Trophoblast cell (in vitro differentiated cells and primary cell): ENCODE measurements at regions not wholly inside any gene's neighbourhood (a gene's known extent, or its start where the extent isn't known, plus 50 kb on each side); places are given as distances from the start of the nearest gene placed in this dataset.

ENCODE experiments used
- DNase-seq, 2 donors: peaks; one replicate each; pipeline ENCODE4 v3.0.0-alpha.2; 2016
- H2AFZ ChIP-seq: 2 replicates; pipeline ENCODE4 v1.6.1; 2013; ENCODE audit warnings: low read length, moderate library complexity, mild to moderate bottlenecking; ENCODE audit not compliant: insufficient read depth, poor library complexity
- H2AK5ac ChIP-seq: 2 replicates; pipeline ENCODE4 v1.6.1; 2013; ENCODE audit warnings: mild to moderate bottlenecking, low read length
- H2BK120ac ChIP-seq: 2 replicates; pipeline ENCODE4 v1.6.1; 2013; ENCODE audit warnings: low read length, mild to moderate bottlenecking, moderate library complexity; ENCODE audit not compliant: insufficient read depth, poor library complexity
- H2BK12ac ChIP-seq: 2 replicates; pipeline ENCODE4 v1.6.1; 2013; ENCODE audit warnings: mild to moderate bottlenecking, low read length, moderate library complexity
- H2BK5ac ChIP-seq: 2 replicates; pipeline ENCODE4 v1.6.1; 2013; ENCODE audit warnings: low read length, low read depth, moderate library complexity, mild to moderate bottlenecking; ENCODE audit not compliant: poor library complexity
- H3K14ac ChIP-seq: 2 replicates; pipeline ENCODE4 v1.6.1; 2013; ENCODE audit warnings: mild to moderate bottlenecking, low read length
- H3K18ac ChIP-seq: 2 replicates; pipeline ENCODE4 v1.6.1; 2013; ENCODE audit warnings: mild to moderate bottlenecking, low read length
- H3K23ac ChIP-seq: 2 replicates; pipeline ENCODE4 v1.6.1; 2013; ENCODE audit warnings: low read length
- H3K27ac ChIP-seq: 2 replicates; pipeline ENCODE4 v1.5.1; 2013; ENCODE audit warnings: low read depth, mild to moderate bottlenecking, inconsistent platforms, low read length, moderate library complexity
- H3K27me3 ChIP-seq: 2 replicates; pipeline ENCODE4 v1.6.1; 2013; ENCODE audit warnings: inconsistent platforms, mild to moderate bottlenecking, low read length, moderate library complexity; ENCODE audit not compliant: insufficient read depth
- H3K36me3 ChIP-seq, 2 experiments: 1 replicate in 1 of 2; 2 replicates in 1 of 2; pipeline ENCODE4 v1.6.1; 2013; ENCODE audit warnings: low read length in 2 of 2, mild to moderate bottlenecking in 2 of 2, moderate library complexity in 1 of 2; ENCODE audit not compliant: insufficient read depth in 2 of 2, control insufficient read depth in 1 of 2
- H3K4ac ChIP-seq: 2 replicates; pipeline ENCODE4 v1.6.1; 2013; ENCODE audit warnings: low read depth, mild to moderate bottlenecking, low read length, moderate library complexity
- H3K4me1 ChIP-seq, 2 experiments: 1 replicate in 1 of 2; 2 replicates in 1 of 2; pipeline ENCODE4 v1.6.1; 2013; ENCODE audit warnings: low read length in 2 of 2, mild to moderate bottlenecking in 2 of 2, moderate library complexity in 1 of 2; ENCODE audit not compliant: insufficient read depth in 2 of 2, control insufficient read depth in 1 of 2
- H3K4me2 ChIP-seq: 2 replicates; pipeline ENCODE4 v1.6.1; 2013; ENCODE audit warnings: inconsistent platforms, mild to moderate bottlenecking, low read length, moderate library complexity
- H3K4me3 ChIP-seq: 2 replicates; pipeline ENCODE4 v1.5.1; 2013; ENCODE audit warnings: mild to moderate bottlenecking, low read depth, low read length, inconsistent platforms
- H3K79me1 ChIP-seq: one replicate; pipeline ENCODE4 v1.6.1; 2013; ENCODE audit warnings: low read length
- H3K79me2 ChIP-seq: 2 replicates; pipeline ENCODE4 v1.6.1; 2013; ENCODE audit warnings: low read length, mild to moderate bottlenecking; ENCODE audit not compliant: control insufficient read depth, insufficient read depth, poor library complexity
- H3K9ac ChIP-seq: 2 replicates; pipeline ENCODE4 v1.6.1; 2013; ENCODE audit warnings: mild to moderate bottlenecking, low read length
- H3K9me3 ChIP-seq: 2 replicates; pipeline ENCODE4 v1.6.1; 2013; ENCODE audit warnings: low read depth, mild to moderate bottlenecking, control low read depth, inconsistent platforms, low read length; ENCODE audit not compliant: insufficient read depth
- H4K12ac ChIP-seq: 2 replicates; pipeline ENCODE4 v1.6.1; 2013; ENCODE audit warnings: low read depth, mild to moderate bottlenecking, low read length, moderate library complexity
- H4K8ac ChIP-seq: 2 replicates; pipeline ENCODE4 v1.6.1; 2013; ENCODE audit warnings: low read depth, mild to moderate bottlenecking, low read length, moderate library complexity
- H4K91ac ChIP-seq: one replicate; pipeline ENCODE4 v1.6.1; 2013; ENCODE audit warnings: low read depth, mild to moderate bottlenecking, low read length, moderate library complexity
- WGBS: extraction: QIAGEN DNeasy Blood & Tissue Kit; methylation state at CpG from one replicate; pipeline ENCODE4 v1.1.7; 2013; ENCODE audit warnings: missing lambda C conversion rate; ENCODE audit not compliant: insufficient read length, insufficient coverage; ENCODE audit errors: extremely low coverage; 5-methylcytosine and 5-hydroxymethylcytosine counted together

DNA sequence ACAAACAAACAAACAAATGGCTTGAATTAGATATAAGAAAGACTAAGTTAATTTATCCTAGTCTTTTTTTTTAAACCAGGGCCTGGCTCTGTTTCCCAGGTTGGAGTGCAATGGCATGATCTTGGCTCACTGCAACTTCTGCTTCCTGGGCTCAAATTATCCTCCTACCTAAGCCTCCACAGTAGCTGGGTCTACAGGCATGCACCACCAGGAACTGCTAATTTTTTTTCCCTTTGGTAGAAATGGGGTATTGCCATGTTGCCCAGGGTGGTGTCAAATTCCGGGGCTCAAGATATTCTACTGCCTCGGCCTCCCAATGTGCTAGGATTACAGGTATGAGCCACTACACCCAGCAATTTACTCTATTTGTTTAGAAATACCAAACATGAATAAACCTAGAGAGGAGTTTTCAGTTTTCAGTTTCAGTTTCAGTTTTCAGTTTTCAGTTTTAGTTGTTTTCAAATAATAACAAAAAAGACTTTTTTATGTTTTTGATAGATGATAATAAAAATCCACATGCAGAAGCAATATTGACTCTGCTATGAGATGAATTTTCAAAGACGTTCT, 817.0 kb downstream of the FLRT2 start:
- Histone ChIP-seq H3K14ac (no peak overlapping the region), H3K23ac (no peak overlapping the region)
- no CpG with 5 or more reads among the region's 3 CpGs for WGBS

GRCh38 chr14:86334355-86334754, 804.4 kb downstream of the FLRT2 start:
- no peak overlapping the region for H3K23ac ChIP-seq
- H2AK5ac ChIP-seq, result no peak overlapping the region
- no peaks in the 10 kb centered on the region for H3K27me3 ChIP-seq
- H2BK5ac ChIP-seq, result no peak overlapping the region
- H3K14ac ChIP-seq, result no peak overlapping the region
- no peaks in the 10 kb centered on the region for H3K79me2 ChIP-seq
- no peak overlapping the region for H3K4me2 ChIP-seq
- H4K8ac ChIP-seq, result no peak overlapping the region
- no peak overlapping the region for H2AFZ ChIP-seq
- no peak overlapping the region for H2BK120ac ChIP-seq
- no peak for DNase-seq
- H3K4me1 ChIP-seq, result no peaks in the 10 kb centered on the region
- no peak overlapping the region for H4K91ac ChIP-seq
- H3K36me3 ChIP-seq, result no peaks in the 10 kb centered on the region
- H2BK12ac ChIP-seq, result no peak overlapping the region
- no peaks in the 10 kb centered on the region for H3K9me3 ChIP-seq
- WGBS, result no CpG with 5 or more reads among the region's 3 CpGs
- no peak overlapping the region for H4K12ac ChIP-seq
- H3K4ac ChIP-seq, result no peak overlapping the region
- no peak overlapping the region for H3K4me3 ChIP-seq
- no peaks in the 10 kb centered on the region for H3K79me1 ChIP-seq
- no peak overlapping the region for H3K9ac ChIP-seq
- H3K27ac ChIP-seq, result no peak overlapping the region
- H3K18ac ChIP-seq, result no peak overlapping the region

More for the DNA sequence above, 817.0 kb downstream of the FLRT2 start:
- Histone ChIP-seq H3K79me2 (no peaks in the 10 kb centered on the region), H3K9me3 (no peaks in the 10 kb centered on the region), H4K8ac (no peak overlapping the region), H3K4me2 (no peak overlapping the region), H2AK5ac (no peak overlapping the region), H3K4ac (no peak overlapping the region), H3K18ac (no peak overlapping the region), H4K91ac (no peak overlapping the region), H2BK120ac (no peak overlapping the region), H4K12ac (no peak overlapping the region), H3K9ac (no peak overlapping the region), H3K79me1 (no peaks in the 10 kb centered on the region), H3K4me3 (no peak overlapping the region), H2AFZ (no peak overlapping the region), H3K36me3 (no peaks in the 10 kb centered on the region), H2BK5ac (no peak overlapping the region), H2BK12ac (no peak overlapping the region), H3K27me3 (no peaks in the 10 kb centered on the region), H3K4me1 (no peaks in the 10 kb centered on the region), H3K27ac (no peak overlapping the region)
- DNase-seq, result no peak

DNA sequence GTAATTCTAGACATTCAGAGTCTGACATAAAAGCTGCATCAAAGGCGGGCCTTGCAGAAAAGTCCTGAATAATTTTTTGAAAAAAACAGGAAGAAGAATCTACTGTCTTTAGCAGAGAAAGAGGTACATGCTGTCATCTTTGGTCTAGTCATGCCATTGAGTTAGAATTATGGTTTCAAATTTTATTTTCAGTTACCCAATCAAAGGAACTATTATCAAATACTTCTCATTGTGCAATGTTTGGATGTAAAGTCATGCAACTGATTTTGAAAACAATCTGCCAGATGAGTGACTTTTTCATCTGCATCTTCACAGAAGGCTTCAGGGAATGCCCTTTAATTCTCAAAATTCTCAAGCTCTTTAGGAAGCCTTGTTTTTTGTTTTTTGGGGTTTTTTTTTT, 803.5 kb downstream of the FLRT2 start:
- H3K4me1 ChIP-seq, result no peaks in the 10 kb centered on the region
- H4K12ac ChIP-seq, result no peak overlapping the region
- H3K18ac ChIP-seq, result no peak overlapping the region
- no peak overlapping the region for H2AFZ ChIP-seq
- H2AK5ac ChIP-seq, result no peak overlapping the region
- H2BK5ac ChIP-seq, result no peak overlapping the region
- H3K36me3 ChIP-seq, result no peaks in the 10 kb centered on the region
- no peak overlapping the region for H3K4me2 ChIP-seq
- DNase-seq, result no peak
- no peak overlapping the region for H4K8ac ChIP-seq
- no peak overlapping the region for H2BK12ac ChIP-seq
- no peak overlapping the region for H3K14ac ChIP-seq
- no peak overlapping the region for H3K23ac ChIP-seq
- no peak overlapping the region for H2BK120ac ChIP-seq
- no peaks in the 10 kb centered on the region for H3K27me3 ChIP-seq
- H4K91ac ChIP-seq, result no peak overlapping the region
- no peak overlapping the region for H3K4ac ChIP-seq
- no peaks in the 10 kb centered on the region for H3K9me3 ChIP-seq
- no peak overlapping the region for H3K9ac ChIP-seq
- H3K4me3 ChIP-seq, result no peak overlapping the region
- H3K79me1 ChIP-seq, result no peaks in the 10 kb centered on the region
- H3K27ac ChIP-seq, result no peak overlapping the region
- H3K79me2 ChIP-seq, result no peaks in the 10 kb centered on the region
- no CpG with 5 or more reads among the region's 1 CpG for WGBS

GRCh38 chr14:86331341-86331740, 801.4 kb downstream of the FLRT2 start:
- Histone ChIP-seq H4K91ac (no peak overlapping the region), H3K4me1 (no peaks in the 10 kb centered on the region), H3K9me3 (no peaks in the 10 kb centered on the region), H3K4me2 (no peak overlapping the region), H2AFZ (no peak overlapping the region), H3K18ac (no peak overlapping the region), H3K14ac (no peak overlapping the region), H3K27me3 (no peaks in the 10 kb centered on the region), H2AK5ac (no peak overlapping the region), H3K9ac (no peak overlapping the region), H3K23ac (no peak overlapping the region), H3K36me3 (no peaks in the 10 kb centered on the region), H2BK120ac (no peak overlapping the region), H4K12ac (no peak overlapping the region), H4K8ac (no peak overlapping the region), H3K4me3 (no peak overlapping the region), H2BK5ac (no peak overlapping the region), H3K79me2 (no peaks in the 10 kb centered on the region), H3K79me1 (no peaks in the 10 kb centered on the region), H3K4ac (no peak overlapping the region), H3K27ac (no peak overlapping the region), H2BK12ac (no peak overlapping the region)
- no peak for DNase-seq
- no CpG with 5 or more reads among the region's 3 CpGs for WGBS
